Fibroblast of the aortic adventitia (primary cell): ENCODE measurements at regions not wholly inside any gene's neighbourhood (a gene's known extent, or its start where the extent isn't known, plus 50 kb on each side); places are given as distances from the start of the nearest gene placed in this dataset.

Experiments used
- DNase-seq: peaks from one replicate; pipeline ENCODE4 v3.0.0-alpha.2; 2010; ENCODE audit warnings: low read depth
- H3K4me3 ChIP-seq: 2 replicates; pipeline ENCODE4 v1.5.1; 2011; ENCODE audit warnings: low read depth, mild to moderate bottlenecking, control low read depth, low read length, moderate library complexity
- CTCF ChIP-seq: IDR thresholded peaks from 2 replicates; pipeline ENCODE4 v1.5.1; 2011; ENCODE audit warnings: mild to moderate bottlenecking, low read length, control low read depth, inconsistent platforms; ENCODE audit not compliant: insufficient read depth

- H3K4me3 ChIP-seq: no peak overlapping the region
- no peak for DNase-seq
- TF ChIP-seq CTCF: no peak
These were observed 206.8 kb upstream of the MEIS1 start for GRCh38 chr2:66228128-66228547.

- no peak for TF ChIP-seq CTCF
- no peak overlapping the region for H3K4me3 ChIP-seq
- DNase-seq: no peak
These were observed 217.8 kb upstream of the MEIS1 start for GRCh38 chr2:66217039-66217585.

- no peak for DNase-seq
- TF ChIP-seq CTCF: no peak
- H3K4me3 ChIP-seq: no peak overlapping the region
These were observed 222.2 kb upstream of the MEIS1 start for GRCh38 chr2:66212749-66213148.

- TF ChIP-seq CTCF: no peak
- no peak overlapping the region for H3K4me3 ChIP-seq
- DNase-seq: no peak
These were observed 232.3 kb upstream of the MEIS1 start for GRCh38 chr2:66202586-66202985.

- no peak for TF ChIP-seq CTCF
- no peak for DNase-seq
- no peak overlapping the region for H3K4me3 ChIP-seq
These were observed 233.7 kb upstream of the MEIS1 start for GRCh38 chr2:66201242-66201641.

GRCh38 chr2:66198873-66199272 is 236.1 kb upstream of the MEIS1 start:
- no peak for TF ChIP-seq CTCF

GRCh38 chr2:66192888-66193287 is 242.0 kb upstream of the MEIS1 start:
- H3K4me3 ChIP-seq: no peak overlapping the region
- no peak for TF ChIP-seq CTCF
- DNase-seq: no peak

More at GRCh38 chr2:66198873-66199272, 236.1 kb upstream of the MEIS1 start:
- no peak overlapping the region for H3K4me3 ChIP-seq
- DNase-seq: no peak
